ENCODE measurements at regions not wholly inside any gene's neighbourhood (a gene's known extent, or its start where the extent isn't known, plus 50 kb on each side); places are given as distances from the start of the nearest gene placed in this dataset.

DNA sequence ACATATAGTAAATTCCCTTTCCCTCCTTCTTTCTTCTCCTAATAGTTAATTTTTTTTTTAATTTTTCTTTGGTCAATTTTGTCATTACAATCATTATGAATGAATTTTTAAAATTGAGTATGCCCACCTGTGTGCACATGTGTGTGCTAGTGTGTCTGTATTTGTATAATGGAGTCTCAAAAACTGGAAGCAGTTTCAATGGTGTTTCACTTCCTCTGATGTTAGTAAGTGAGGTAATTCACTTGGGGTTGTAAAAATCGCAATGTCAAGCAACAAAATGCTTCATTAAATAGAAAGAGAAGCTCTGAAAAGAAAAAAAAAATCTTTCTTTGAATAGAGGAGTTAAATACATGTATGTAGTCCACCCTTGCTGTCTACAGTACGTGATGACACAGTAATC is 1467.6 kb upstream of the NUDT12 start:
- TF ChIP-seq, protein P1, sequence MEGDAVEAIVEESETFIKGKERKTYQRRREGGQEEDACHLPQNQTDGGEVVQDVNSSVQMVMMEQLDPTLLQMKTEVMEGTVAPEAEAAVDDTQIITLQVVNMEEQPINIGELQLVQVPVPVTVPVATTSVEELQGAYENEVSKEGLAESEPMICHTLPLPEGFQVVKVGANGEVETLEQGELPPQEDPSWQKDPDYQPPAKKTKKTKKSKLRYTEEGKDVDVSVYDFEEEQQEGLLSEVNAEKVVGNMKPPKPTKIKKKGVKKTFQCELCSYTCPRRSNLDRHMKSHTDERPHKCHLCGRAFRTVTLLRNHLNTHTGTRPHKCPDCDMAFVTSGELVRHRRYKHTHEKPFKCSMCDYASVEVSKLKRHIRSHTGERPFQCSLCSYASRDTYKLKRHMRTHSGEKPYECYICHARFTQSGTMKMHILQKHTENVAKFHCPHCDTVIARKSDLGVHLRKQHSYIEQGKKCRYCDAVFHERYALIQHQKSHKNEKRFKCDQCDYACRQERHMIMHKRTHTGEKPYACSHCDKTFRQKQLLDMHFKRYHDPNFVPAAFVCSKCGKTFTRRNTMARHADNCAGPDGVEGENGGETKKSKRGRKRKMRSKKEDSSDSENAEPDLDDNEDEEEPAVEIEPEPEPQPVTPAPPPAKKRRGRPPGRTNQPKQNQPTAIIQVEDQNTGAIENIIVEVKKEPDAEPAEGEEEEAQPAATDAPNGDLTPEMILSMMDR (conservative IDR thresholded peaks at IDR 0.05) = no peak
- TF ChIP-seq ZFX (IDR thresholded peaks at IDR 0.05) = no peak
